ENCODE measurements at regions not wholly inside any gene's neighbourhood (a gene's known extent, or its start where the extent isn't known, plus 50 kb on each side); places are given as distances from the start of the nearest gene placed in this dataset.

GRCh38 chr15:92271179-92271578 is 122.5 kb upstream of the ST8SIA2 start:
- TF ChIP-seq CTCF (CRISPR knock-in tag; IDR thresholded peaks at IDR 0.05) (no peak), ZNF224 (CRISPR knock-in tag; IDR thresholded peaks at IDR 0.05) (no peak), NR2F6 (IDR thresholded peaks at IDR 0.05) (no peak), NR2F6 (CRISPR knock-in tag; IDR thresholded peaks at IDR 0.05) (no peak)

All from HepG2 (cell line).